IMR-90 (cell line): ENCODE measurements at regions not wholly inside any gene's neighbourhood (a gene's known extent, or its start where the extent isn't known, plus 50 kb on each side); places are given as distances from the start of the nearest gene placed in this dataset.

Source experiments
- ATAC-seq: fragments of 200-7000 bp; cut with Tn5 transposase; 2 replicates; pipeline ENCODE4 v1.9.1; 2020; ENCODE audit warnings: low read depth, mild to moderate bottlenecking, moderate library complexity
- BruUV-seq: library from RNA; stranded (reverse); fragments of 400-500 nt; replicated peaks from 2 replicates; lab custom pipeline; 2021; lab: Mats Ljungman, UMichigan
- CTCF ChIA-PET: fragments of 300-600 bp; formaldehyde crosslinking; extraction: SDS; loops from one replicate; lab custom pipeline; 2021; ENCODE audit warnings: antibody characterized with exemption; lab: Yijun Ruan, JAX
- POLR2A ChIA-PET: fragments of 300-600 bp; sonication (Branson Sonifier 250); formaldehyde crosslinking; loops from one replicate; lab custom pipeline; 2022; ENCODE audit warnings: antibody characterized with exemption; ENCODE audit not compliant: unreplicated experiment; lab: Charles Lee
- DNase-seq: peaks from one replicate; pipeline ENCODE4 v3.0.0; 2013
- H2AFZ ChIP-seq: replicated peaks from 2 replicates; pipeline ENCODE3; 2013; ENCODE audit warnings: low read length, mild to moderate bottlenecking; ENCODE audit not compliant: poor library complexity
- H2AK5ac ChIP-seq: 2 replicates; pipeline ENCODE4 v1.6.1; 2013; ENCODE audit warnings: low read depth, low read length, inconsistent platforms
- H2AK9ac ChIP-seq: replicated peaks from 2 replicates; pipeline ENCODE3; 2013; ENCODE audit warnings: mild to moderate bottlenecking, low read depth, low read length, moderate library complexity; ENCODE audit not compliant: poor library complexity
- H2BK120ac ChIP-seq: 2 replicates; pipeline ENCODE4 v1.6.1; 2013; ENCODE audit warnings: low read depth, low read length, inconsistent platforms
- H2BK15ac ChIP-seq: 3 replicates; pipeline ENCODE4 v1.6.1; 2013; ENCODE audit warnings: low read depth, low read length, inconsistent platforms
- H2BK20ac ChIP-seq: 2 replicates; pipeline ENCODE4 v1.6.1; 2013; ENCODE audit warnings: low read depth, mild to moderate bottlenecking, inconsistent platforms, low read length, moderate library complexity
- H2BK5ac ChIP-seq: 2 replicates; pipeline ENCODE4 v1.6.1; 2013; ENCODE audit warnings: mild to moderate bottlenecking, low read depth, low read length, inconsistent platforms; ENCODE audit not compliant: poor library complexity, severe bottlenecking
- H3K14ac ChIP-seq: replicated peaks from 2 replicates; pipeline ENCODE4 v1.6.1; 2013; ENCODE audit warnings: low read depth, low read length, inconsistent platforms
- H3K18ac ChIP-seq: 2 replicates; pipeline ENCODE4 v1.6.1; 2013; ENCODE audit warnings: low read depth, low read length, control low read depth
- H3K23ac ChIP-seq: 2 replicates; pipeline ENCODE4 v1.6.1; 2013; ENCODE audit warnings: low read depth, low read length, inconsistent platforms
- H3K27ac ChIP-seq: 2 replicates; pipeline ENCODE4 v1.5.1; 2013; ENCODE audit warnings: mild to moderate bottlenecking, control low read depth, low read length; ENCODE audit not compliant: insufficient read depth
- H3K27me3 ChIP-seq: 2 replicates; pipeline ENCODE4 v1.6.1; 2013; ENCODE audit warnings: low read length; ENCODE audit not compliant: control insufficient read depth, insufficient read depth
- H3K36me3 ChIP-seq: 2 replicates; pipeline ENCODE4 v1.6.1; 2013; ENCODE audit warnings: low read length, mixed read lengths; ENCODE audit not compliant: control insufficient read depth, insufficient read depth
- H3K4ac ChIP-seq: 2 replicates; pipeline ENCODE4 v1.6.1; 2013; ENCODE audit warnings: low read depth, low read length, inconsistent platforms
- H3K4me1 ChIP-seq: 2 replicates; pipeline ENCODE4 v1.6.1; 2013; ENCODE audit warnings: low read length, mixed read lengths; ENCODE audit not compliant: control insufficient read depth, insufficient read depth
- H3K4me2 ChIP-seq: 2 replicates; pipeline ENCODE4 v1.6.1; 2013; ENCODE audit warnings: low read depth, mild to moderate bottlenecking, control low read depth, low read length, moderate library complexity
- H3K4me3 ChIP-seq: 2 replicates; pipeline ENCODE4 v1.5.1; 2013; ENCODE audit warnings: low read depth, mild to moderate bottlenecking, control low read depth, low read length, moderate library complexity; ENCODE audit not compliant: insufficient read depth
- H3K56ac ChIP-seq: 2 replicates; pipeline ENCODE4 v1.6.1; 2013; ENCODE audit warnings: low read length, inconsistent platforms; ENCODE audit not compliant: insufficient read depth; ENCODE audit errors: extremely low read depth
- H3K79me1 ChIP-seq, 2 experiments: 2 replicates each; pipeline ENCODE4 v1.6.1; 2013; ENCODE audit warnings: low read length in 2 of 2, inconsistent platforms in 1 of 2, low read depth in 1 of 2
- H3K9ac ChIP-seq: 2 replicates; pipeline ENCODE4 v1.6.1; 2013; ENCODE audit warnings: low read depth, low read length, control low read depth
- H3K9me1 ChIP-seq: 2 replicates; pipeline ENCODE4 v1.6.1; 2013; ENCODE audit warnings: low read length, inconsistent platforms; ENCODE audit not compliant: insufficient read depth
- H3K9me3 ChIP-seq: 2 replicates; pipeline ENCODE4 v1.6.1; 2013; ENCODE audit warnings: low read length; ENCODE audit not compliant: control insufficient read depth, insufficient read depth
- H4K20me1 ChIP-seq: 2 replicates; pipeline ENCODE4 v1.6.1; 2013; ENCODE audit warnings: low read length, inconsistent platforms; ENCODE audit not compliant: insufficient read depth
- H4K5ac ChIP-seq: 2 replicates; pipeline ENCODE4 v1.6.1; 2013; ENCODE audit warnings: mild to moderate bottlenecking, low read depth, low read length, control low read depth
- H4K8ac ChIP-seq, 2 experiments: 2 replicates each; pipeline ENCODE4 v1.6.1; 2013; ENCODE audit warnings: low read depth in 2 of 2, low read length in 2 of 2, control low read depth in 1 of 2, inconsistent platforms in 1 of 2
- H4K91ac ChIP-seq: 2 replicates; pipeline ENCODE4 v1.6.1; 2013; ENCODE audit warnings: low read depth, low read length, inconsistent platforms; ENCODE audit not compliant: insufficient read depth
- BHLHE40 ChIP-seq: fragments of 150-350 bp; IDR thresholded peaks from 2 replicates; pipeline ENCODE4 v1.6.1; 2016; ENCODE audit warnings: mild to moderate bottlenecking, low read depth, low read length
- ELK1 ChIP-seq: fragments of 150-350 bp; IDR thresholded peaks from 2 replicates; pipeline ENCODE4 v1.6.1; 2016; ENCODE audit warnings: low read depth, mild to moderate bottlenecking, low read length, moderate library complexity, borderline replicate concordance
- FOS ChIP-seq: fragments of 150-350 bp; IDR thresholded peaks from 2 replicates; pipeline ENCODE4 v1.6.1; 2016; ENCODE audit warnings: low read depth, low read length
- MAZ ChIP-seq: IDR thresholded peaks from 2 replicates; pipeline ENCODE4 v1.6.1; 2012; ENCODE audit warnings: low read depth, mild to moderate bottlenecking, low read length, improper control_type of control experiment, moderate library complexity, borderline replicate concordance
- POLR2A ChIP-seq: IDR thresholded peaks from 2 replicates; pipeline ENCODE4 v1.6.1; 2012; ENCODE audit warnings: mild to moderate bottlenecking, low read depth, low read length
- RAD21 ChIP-seq: IDR thresholded peaks from 2 replicates; pipeline ENCODE4 v1.6.1; 2012; ENCODE audit warnings: low read length, improper control_type of control experiment
- WGBS, 2 experiments: methylation state at CpG; one replicate each; pipeline versions ENCODE4 v1.1.5 to v1.1.7; 2013; ENCODE audit warnings: missing lambda C conversion rate in 2 of 2; ENCODE audit not compliant: insufficient read length in 1 of 2; ENCODE audit errors: extremely low coverage in 2 of 2; 5-methylcytosine and 5-hydroxymethylcytosine counted together
- dilution Hi-C: fragments of 300-500 bp; cut with HindIII; formaldehyde crosslinking; loops from one replicate; pipeline ENCODE4 v1.14.3; 2018; ENCODE audit warnings: low sequenced_read_pairs; ENCODE audit not compliant: unreplicated experiment
- in situ Hi-C: fragments of 300-500 bp; cut with MboI; formaldehyde crosslinking; loops from 3 replicates; pipeline ENCODE4 v1.14.3; 2019; ENCODE audit warnings: low sequenced_read_pairs, inconsistent platforms, mixed read lengths
- intact Hi-C: fragments of 100-400 bp; cut with micrococcal nuclease; formaldehyde crosslinking; loops from 2 replicates; pipeline ENCODE4 v1.10.0; 2022

DNA sequence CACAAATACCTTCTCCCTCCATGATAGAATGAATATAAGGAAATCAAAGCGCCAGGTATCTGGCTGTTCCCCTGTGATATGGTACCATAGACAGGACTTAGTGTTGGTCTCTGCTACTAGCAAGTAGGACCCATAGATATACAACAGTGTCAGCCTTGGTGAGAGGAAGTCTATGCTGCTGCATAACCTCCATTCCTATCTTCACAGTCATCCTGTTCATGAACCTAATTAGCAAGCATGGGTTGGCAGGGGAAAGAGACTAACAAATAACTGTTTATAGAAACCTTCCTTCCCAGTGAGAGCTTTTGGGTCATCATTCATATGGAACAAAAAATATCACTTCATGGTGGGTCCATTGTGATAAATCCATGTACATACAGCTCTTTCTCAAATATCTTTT is 188.9 kb upstream of the FAM98A start:
- H3K56ac ChIP-seq: no peak overlapping the region
- no peaks in the 10 kb centered on the region for H3K36me3 ChIP-seq
- no peak overlapping the region for H3K4me3 ChIP-seq
- no peak overlapping the region for H2BK120ac ChIP-seq
- H3K14ac ChIP-seq: no peak overlapping the region
- H3K4ac ChIP-seq: no peak overlapping the region
- no peaks in the 10 kb centered on the region for H4K20me1 ChIP-seq
- H3K4me2 ChIP-seq: peak overlapping the region; percentile 64; the same call in 1 of the 2 replicates
- no peak overlapping the region for H2BK15ac ChIP-seq
- peak; percentile 43 for DNase-seq
- no peaks in the 10 kb centered on the region for H3K79me1 ChIP-seq
- H3K18ac ChIP-seq: no peak overlapping the region
- no peak overlapping the region for H3K9ac ChIP-seq
- no peak overlapping the region for H2AK5ac ChIP-seq
- H3K27ac ChIP-seq: no peak overlapping the region
- H3K4me1 ChIP-seq: no peaks in the 10 kb centered on the region
- intact Hi-C loops (loop anchor here (5.0 kb wide), 1 partner anchor 76 kb away; no protein-coding TSS in a partner anchor), dilution Hi-C loops (no loop called here), in situ Hi-C loops (no loop called here)
- no peak overlapping the region for H2BK5ac ChIP-seq
- H2AFZ ChIP-seq: no peak overlapping the region
- H3K27me3 ChIP-seq: no peaks in the 10 kb centered on the region
- no peak overlapping the region for H2BK20ac ChIP-seq
- CTCF ChIA-PET: no interaction called here
- POLR2A ChIA-PET: no interaction called here
- no peak overlapping the region; a peak in 1 of 4 replicates for H4K8ac ChIP-seq
- H3K23ac ChIP-seq: no peak overlapping the region
- H3K9me3 ChIP-seq: no peaks in the 10 kb centered on the region
- no peak overlapping the region for H4K5ac ChIP-seq
- H2AK9ac ChIP-seq: no peak overlapping the region
- no peaks in the 10 kb centered on the region for H3K9me1 ChIP-seq
- WGBS, 2 experiments: no CpG with 5 or more reads among the region's 1 CpG
- no TSS peak for BruUV-seq
- peak; percentile 71 for ATAC-seq
- no peak overlapping the region for H4K91ac ChIP-seq
- no peak for TF ChIP-seq MAZ
- TF ChIP-seq RAD21: no peak
- no peak for TF ChIP-seq ELK1
- no peak for TF ChIP-seq BHLHE40
- TF ChIP-seq POLR2A: no peak
- no peak for TF ChIP-seq FOS
